Natural killer cell treated with Interleukin-12 subunit alpha and Interleukin-12 subunit beta and Interleukin-15 and Interleukin-18, amount 100 ng/mL, for 72 hours (primary cell): ENCODE measurements at regions not wholly inside any gene's neighbourhood (a gene's known extent, or its start where the extent isn't known, plus 50 kb on each side); places are given as distances from the start of the nearest gene placed in this dataset.
"Not testable (repeated sequence)": the region's sequence is repeated elsewhere in the genome, so short reads cannot be mapped to it uniquely, and the experiment has no call there.

Experiments
- ATAC-seq, 2 donors: fragments of 150-1000 bp; cut with Tn5 transposase in 1 of 2; sonication (Bioruptor Pico), chemical (Tn5 transposase) in 1 of 2; 2 replicates each; pipeline ENCODE4 v1.10.0; 2021
- DNase-seq: peaks from one replicate; pipeline ENCODE4 v3.0.0; 2022; ENCODE audit warnings: low spot score
- H3K27ac Mint-ChIP-seq, 2 donors: 1 replicate in 1 of 2; 2 replicates in 1 of 2; pipeline ENCODE4 v1.8.0; 2022; ENCODE audit warnings: mixed read lengths in 2 of 2, mild to moderate bottlenecking in 1 of 2, moderate library complexity in 1 of 2
- H3K27me3 Mint-ChIP-seq, 2 donors: 1 replicate in 1 of 2; 2 replicates in 1 of 2; pipeline ENCODE4 v1.8.0; 2022; ENCODE audit warnings: mixed read lengths in 2 of 2
- H3K36me3 Mint-ChIP-seq: one replicate; pipeline ENCODE4 v1.8.0; 2022; ENCODE audit warnings: mixed read lengths
- H3K4me1 Mint-ChIP-seq, 2 donors: 1 replicate in 1 of 2; 2 replicates in 1 of 2; pipeline ENCODE4 v1.8.0; 2022; ENCODE audit warnings: low read depth in 2 of 2, mixed read lengths in 2 of 2, mild to moderate bottlenecking in 1 of 2
- H3K4me3 Mint-ChIP-seq: one replicate; pipeline ENCODE4 v1.8.0; 2022; ENCODE audit warnings: mixed read lengths
- H3K9me3 Mint-ChIP-seq: 2 replicates; pipeline ENCODE4 v1.8.0; 2022; ENCODE audit warnings: mixed read lengths

- ATAC-seq, result no peak
- Mint-ChIP-seq H3K9me3 (no peaks in the 10 kb centered on the region), H3K4me1 (peaks cover 10 to 14% of the 10 kb centered on the region in 2 donors), H3K27me3 (peaks cover 8 to 20% of the 10 kb centered on the region in 2 donors), H3K36me3 (no peaks in the 10 kb centered on the region), H3K4me3 (no peak overlapping the region), H3K27ac (no peak overlapping the region)
- DNase-seq, result no peak
Measured at GRCh38 chr12:131639270-131639940, 71.5 kb upstream of the SFSWAP start.

GRCh38 chr12:131640525-131640924 is 70.4 kb upstream of the SFSWAP start:
- H3K27me3 Mint-ChIP-seq, result peaks cover 8 to 9% of the 10 kb centered on the region in 2 donors
- no peak overlapping the region for H3K4me3 Mint-ChIP-seq
- H3K4me1 Mint-ChIP-seq, result peaks cover 0 to 5% of the 10 kb centered on the region in 2 donors
- no peak overlapping the region for H3K27ac Mint-ChIP-seq
- ATAC-seq (no peak), DNase-seq (no peak)
- no peaks in the 10 kb centered on the region for H3K9me3 Mint-ChIP-seq
- H3K36me3 Mint-ChIP-seq, result no peaks in the 10 kb centered on the region

GRCh38 chr12:131641315-131641714 is 69.6 kb upstream of the SFSWAP start:
- Mint-ChIP-seq H3K4me1 (peaks cover 0 to 5% of the 10 kb centered on the region in 2 donors), H3K9me3 (no peaks in the 10 kb centered on the region), H3K36me3 (no peaks in the 10 kb centered on the region), H3K27ac (no peak overlapping the region), H3K4me3 (no peak overlapping the region), H3K27me3 (peaks cover 7 to 12% of the 10 kb centered on the region in 2 donors)
- DNase-seq (no peak), ATAC-seq (no peak)

- peaks cover 7 to 12% of the 10 kb centered on the region in 2 donors for H3K27me3 Mint-ChIP-seq
- DNase-seq (no peak), ATAC-seq (peak; percentile 29 to 63)
- no peaks in the 10 kb centered on the region for H3K36me3 Mint-ChIP-seq
- no peaks in the 10 kb centered on the region for H3K9me3 Mint-ChIP-seq
- no peak overlapping the region for H3K4me3 Mint-ChIP-seq
- peaks cover 0 to 5% of the 10 kb centered on the region in 2 donors for H3K4me1 Mint-ChIP-seq
- no peak overlapping the region for H3K27ac Mint-ChIP-seq
Measured at GRCh38 chr12:131642101-131642540, 68.8 kb upstream of the SFSWAP start.

- DNase-seq (no peak), ATAC-seq (no peak)
- no peak overlapping the region for H3K27ac Mint-ChIP-seq
- H3K4me3 Mint-ChIP-seq, result no peak overlapping the region
- peaks cover 0 to 4% of the 10 kb centered on the region in 2 donors for H3K4me1 Mint-ChIP-seq
- H3K27me3 Mint-ChIP-seq, result peaks cover 13% of the 10 kb centered on the region in 2 donors
- H3K36me3 Mint-ChIP-seq, result no peaks in the 10 kb centered on the region
- no peaks in the 10 kb centered on the region for H3K9me3 Mint-ChIP-seq
Measured at GRCh38 chr12:131642771-131643170, 68.1 kb upstream of the SFSWAP start.

- DNase-seq, result no peak
- no peak for ATAC-seq
- Mint-ChIP-seq H3K27me3 (peaks cover 9 to 17% of the 10 kb centered on the region in 2 donors), H3K4me3 (no peak overlapping the region), H3K4me1 (no peaks in the 10 kb centered on the region), H3K36me3 (no peaks in the 10 kb centered on the region), H3K27ac (no peak overlapping the region), H3K9me3 (no peaks in the 10 kb centered on the region)
Measured at GRCh38 chr12:131643631-131644452, 67.0 kb upstream of the SFSWAP start.

GRCh38 chr12:131644481-131644880 is 66.4 kb upstream of the SFSWAP start:
- ATAC-seq (no peak), DNase-seq (no peak)
- no peaks in the 10 kb centered on the region for H3K36me3 Mint-ChIP-seq
- no peaks in the 10 kb centered on the region for H3K4me1 Mint-ChIP-seq
- H3K27me3 Mint-ChIP-seq, result peaks cover 9 to 17% of the 10 kb centered on the region in 2 donors
- no peak overlapping the region for H3K27ac Mint-ChIP-seq
- no peaks in the 10 kb centered on the region for H3K9me3 Mint-ChIP-seq
- no peak overlapping the region for H3K4me3 Mint-ChIP-seq

GRCh38 chr12:131644917-131645316 is 66.0 kb upstream of the SFSWAP start:
- H3K9me3 Mint-ChIP-seq, ATAC-seq, H3K4me1 Mint-ChIP-seq: not testable (repeated sequence)

GRCh38 chr12:131645557-131645956 is 65.3 kb upstream of the SFSWAP start:
- H3K9me3 Mint-ChIP-seq, H3K4me3 Mint-ChIP-seq, H3K36me3 Mint-ChIP-seq, ATAC-seq, H3K27ac Mint-ChIP-seq, H3K4me1 Mint-ChIP-seq, DNase-seq: not testable (repeated sequence)
- peaks cover 9 to 17% of the 10 kb centered on the region in 2 donors for H3K27me3 Mint-ChIP-seq

More at GRCh38 chr12:131644917-131645316, 66.0 kb upstream of the SFSWAP start:
- peaks cover 9 to 17% of the 10 kb centered on the region in 2 donors for H3K27me3 Mint-ChIP-seq
- DNase-seq, H3K36me3 Mint-ChIP-seq, H3K4me3 Mint-ChIP-seq, H3K27ac Mint-ChIP-seq: not testable (repeated sequence)

- ATAC-seq, H3K27ac Mint-ChIP-seq, H3K9me3 Mint-ChIP-seq, DNase-seq, H3K36me3 Mint-ChIP-seq, H3K4me3 Mint-ChIP-seq, H3K4me1 Mint-ChIP-seq: not testable (repeated sequence)
- H3K27me3 Mint-ChIP-seq, result peaks cover 15 to 24% of the 10 kb centered on the region in 2 donors
Measured at GRCh38 chr12:131646444-131646843, 64.4 kb upstream of the SFSWAP start.

GRCh38 chr12:131647667-131648066 is 63.2 kb upstream of the SFSWAP start:
- Mint-ChIP-seq H3K4me3 (no peak overlapping the region), H3K4me1 (peaks cover 0 to 3% of the 10 kb centered on the region in 2 donors), H3K9me3 (no peaks in the 10 kb centered on the region), H3K36me3 (no peaks in the 10 kb centered on the region), H3K27me3 (peaks cover 17 to 25% of the 10 kb centered on the region in 2 donors), H3K27ac (no peak overlapping the region)
- DNase-seq (no peak), ATAC-seq (peak in 1 of 2 donors; percentile 40)

- H3K4me1 Mint-ChIP-seq, H3K27ac Mint-ChIP-seq, ATAC-seq, H3K9me3 Mint-ChIP-seq, H3K36me3 Mint-ChIP-seq, H3K4me3 Mint-ChIP-seq, DNase-seq: not testable (repeated sequence)
- H3K27me3 Mint-ChIP-seq, result peaks cover 12 to 16% of the 10 kb centered on the region in 2 donors
Measured at GRCh38 chr12:131655469-131656174, 55.3 kb upstream of the SFSWAP start.

- H3K27ac Mint-ChIP-seq, H3K4me3 Mint-ChIP-seq, H3K9me3 Mint-ChIP-seq, H3K4me1 Mint-ChIP-seq, DNase-seq, ATAC-seq, H3K27me3 Mint-ChIP-seq, H3K36me3 Mint-ChIP-seq: not testable (repeated sequence)
Measured at GRCh38 chr12:131656796-131657195, 54.1 kb upstream of the SFSWAP start.

GRCh38 chr12:131658605-131659004 is 52.3 kb upstream of the SFSWAP start:
- DNase-seq, H3K27me3 Mint-ChIP-seq, H3K27ac Mint-ChIP-seq, ATAC-seq, H3K36me3 Mint-ChIP-seq, H3K9me3 Mint-ChIP-seq, H3K4me3 Mint-ChIP-seq, H3K4me1 Mint-ChIP-seq: not testable (repeated sequence)
